Left lung (tissue), 4 donors: ENCODE measurements at regions not wholly inside any gene's neighbourhood (a gene's known extent, or its start where the extent isn't known, plus 50 kb on each side); places are given as distances from the start of the nearest gene placed in this dataset.

Source experiments
- ATAC-seq: fragments of 200-7000 bp; cut with Tn5 transposase; one replicate; pipeline ENCODE4 v1.9.1; 2020; ENCODE audit warnings: moderate library complexity
- DNase-seq, 4 donors: peaks; one replicate each; pipeline ENCODE4 v3.0.0-alpha.2; 2013 to 2020
- H3K27ac ChIP-seq, 2 donors: fragments of 200-600 bp; sonication (generic) in 1 of 2; one replicate each; pipeline versions ENCODE4 v1.5.0 to v1.8.0; 2020 to 2021
- H3K27me3 ChIP-seq, 2 donors: fragments of 200-600 bp; sonication (generic) in 1 of 2; one replicate each; pipeline versions ENCODE4 v1.5.0 to v1.8.0; 2020 to 2021
- H3K36me3 ChIP-seq, 2 donors: fragments of 200-600 bp; sonication (generic) in 1 of 2; one replicate each; pipeline versions ENCODE4 v1.5.0 to v1.8.0; 2020 to 2021
- H3K4me1 ChIP-seq, 2 donors: fragments of 200-600 bp; one replicate each; pipeline ENCODE4 v1.8.0; 2021
- H3K4me3 ChIP-seq, 2 donors: fragments of 200-600 bp; sonication (generic) in 1 of 2; one replicate each; pipeline versions ENCODE4 v1.5.0 to v1.8.0; 2020 to 2021; ENCODE audit warnings: mild to moderate bottlenecking in 1 of 2
- H3K9me3 ChIP-seq, 2 donors: fragments of 200-600 bp; sonication (generic) in 1 of 2; one replicate each; pipeline versions ENCODE4 v1.5.0 to v1.8.0; 2020 to 2021
- CTCF ChIP-seq, 2 donors: fragments of 200-600 bp; sonication (generic) in 1 of 2; IDR thresholded peaks; one replicate each; pipeline versions ENCODE4 v1.5.0 to v1.8.0; 2021; ENCODE audit warnings: antibody characterized with exemption in 2 of 2
- intact Hi-C, 2 donors: fragments of 100-400 bp; cut with DNase I; formaldehyde crosslinking; loops; one replicate each; pipeline versions ENCODE4 v1.11.2 to v1.14.2; 2022
- donor health status: DM: no; HTN: yes; CAD: no.
- donor health status: DM: no; HTN: no; CAD: no.

- Histone ChIP-seq H3K27me3 (no peaks in the 10 kb centered on the region), H3K4me3 (no peak overlapping the region), H3K36me3 (no peaks in the 10 kb centered on the region), H3K27ac (no peak overlapping the region), H3K4me1 (no peaks in the 10 kb centered on the region), H3K9me3 (peaks cover 0 to 25% of the 10 kb centered on the region in 2 donors)
- DNase-seq (no peak), ATAC-seq (no peak)
- TF ChIP-seq CTCF (IDR thresholded peaks at IDR 0.05): no peak
- intact Hi-C loops: no loop called here
These were observed 180.6 kb upstream of the RBMS3 start for GRCh38 chr3:29100292-29100691.

GRCh38 chr3:29128001-29128400 is 152.9 kb upstream of the RBMS3 start:
- TF ChIP-seq CTCF (IDR thresholded peaks at IDR 0.05): no peak
- Histone ChIP-seq H3K4me1 (no peaks in the 10 kb centered on the region), H3K36me3 (no peaks in the 10 kb centered on the region), H3K4me3 (no peak overlapping the region), H3K9me3 (peaks cover 0 to 4% of the 10 kb centered on the region in 2 donors), H3K27me3 (no peaks in the 10 kb centered on the region), H3K27ac (no peak overlapping the region)
- DNase-seq: no peak
- intact Hi-C loops: no loop called here
- no peak for ATAC-seq

- Histone ChIP-seq H3K4me1 (peaks cover 3 to 20% of the 10 kb centered on the region in 2 donors), H3K4me3 (no peak overlapping the region), H3K36me3 (no peaks in the 10 kb centered on the region), H3K9me3 (peaks cover 0 to 1% of the 10 kb centered on the region in 2 donors), H3K27me3 (no peaks in the 10 kb centered on the region), H3K27ac (no peak overlapping the region)
- no peak for ATAC-seq
- no peak for TF ChIP-seq CTCF (IDR thresholded peaks at IDR 0.05)
- no peak for DNase-seq
- intact Hi-C loops: no loop called here
These were observed 143.3 kb upstream of the RBMS3 start for GRCh38 chr3:29137601-29138000.

GRCh38 chr3:29138171-29138570 is 142.7 kb upstream of the RBMS3 start:
- Histone ChIP-seq H3K27me3 (no peaks in the 10 kb centered on the region), H3K4me1 (peaks cover 3 to 22% of the 10 kb centered on the region in 2 donors), H3K27ac (no peak overlapping the region), H3K36me3 (no peaks in the 10 kb centered on the region), H3K4me3 (no peak overlapping the region), H3K9me3 (no peaks in the 10 kb centered on the region)
- intact Hi-C loops: no loop called here
- ATAC-seq: no peak
- TF ChIP-seq CTCF (IDR thresholded peaks at IDR 0.05): no peak
- DNase-seq: no peak

- peak; percentile 70 for ATAC-seq
- Histone ChIP-seq H3K36me3 (no peaks in the 10 kb centered on the region), H3K27me3 (no peaks in the 10 kb centered on the region), H3K27ac (peak overlapping the region; percentile 14 to 67), H3K4me3 (no peak overlapping the region), H3K9me3 (no peaks in the 10 kb centered on the region), H3K4me1 (peaks cover 9 to 26% of the 10 kb centered on the region in 2 donors)
- no peak for TF ChIP-seq CTCF (IDR thresholded peaks at IDR 0.05)
- peak in 2 of 4 donors; percentile 25 to 64 for DNase-seq
- intact Hi-C loops: no loop called here
These were observed 140.2 kb upstream of the RBMS3 start for GRCh38 chr3:29140666-29141065.
